IMR-90 (cell line): ENCODE measurements at regions not wholly inside any gene's neighbourhood (a gene's known extent, or its start where the extent isn't known, plus 50 kb on each side); places are given as distances from the start of the nearest gene placed in this dataset.

Experiments
- USF2 ChIP-seq: fragments of 150-350 bp; IDR thresholded peaks from 2 replicates; pipeline ENCODE4 v1.6.1; 2017; ENCODE audit warnings: mild to moderate bottlenecking, antibody characterized with exemption, low read length, low read depth

- TF ChIP-seq USF2: no peak
Measured at GRCh38 chr13:110965038-110965754, 50.3 kb upstream of the ANKRD10 start (continued).
